PC-3 (cell line): ENCODE measurements at regions not wholly inside any gene's neighbourhood (a gene's known extent, or its start where the extent isn't known, plus 50 kb on each side); places are given as distances from the start of the nearest gene placed in this dataset.

Source experiments
- ATAC-seq: fragments of 200-7000 bp; cut with Tn5 transposase; 2 replicates; pipeline ENCODE4 v1.9.1; 2020; ENCODE audit warnings: mild to moderate bottlenecking, moderate library complexity
- BruUV-seq: library from RNA; stranded (reverse); fragments of 400-500 nt; replicated peaks from 2 replicates; lab custom pipeline; 2021; lab: Mats Ljungman, UMichigan
- CTCF ChIA-PET: fragments of 300-600 bp; sonication (Branson Sonifier 250); formaldehyde crosslinking; loops from one replicate; lab custom pipeline; 2022; ENCODE audit warnings: antibody characterized with exemption; lab: Charles Lee
- POLR2A ChIA-PET: fragments of 300-600 bp; sonication (Branson Sonifier 250); formaldehyde crosslinking; loops from one replicate; lab custom pipeline; 2022; ENCODE audit warnings: antibody characterized with exemption; ENCODE audit not compliant: unreplicated experiment; lab: Charles Lee
- DNase-seq: peaks from one replicate; pipeline ENCODE4 v3.0.0-alpha.2; 2015
- H2AFZ ChIP-seq: fragments of 300-600 bp; sonication (generic); 2 replicates; pipeline ENCODE4 v1.6.0; 2016; ENCODE audit warnings: antibody characterized with exemption, low read length
- H3F3A ChIP-seq: fragments of 300-600 bp; sonication (generic); one replicate; pipeline ENCODE4 v1.6.0; 2017; ENCODE audit warnings: antibody characterized with exemption, low read length, control low read depth, mild to moderate bottlenecking; ENCODE audit not compliant: unreplicated experiment
- H3K27ac ChIP-seq: fragments of 300-600 bp; sonication (generic); 2 replicates; pipeline ENCODE4 v1.5.1; 2016; ENCODE audit warnings: mild to moderate bottlenecking, low read length
- H3K27me3 ChIP-seq: fragments of 300-600 bp; sonication (generic); 2 replicates; pipeline ENCODE4 v1.6.1; 2016; ENCODE audit warnings: low read length, mixed read lengths
- H3K36me3 ChIP-seq: fragments of 300-600 bp; sonication (generic); 2 replicates; pipeline ENCODE4 v1.6.1; 2016; ENCODE audit warnings: low read depth, mixed run types, low read length, mixed read lengths
- H3K4me1 ChIP-seq: fragments of 300-600 bp; sonication (generic); 2 replicates; pipeline ENCODE4 v1.5.1; 2016; ENCODE audit warnings: low read length; ENCODE audit not compliant: insufficient read depth
- H3K4me2 ChIP-seq: fragments of 300-600 bp; sonication (generic); 2 replicates; pipeline ENCODE4 v1.6.0; 2016; ENCODE audit warnings: low read length
- H3K4me3 ChIP-seq: fragments of 300-600 bp; sonication (generic); 2 replicates; pipeline ENCODE4 v1.5.1; 2016; ENCODE audit warnings: mild to moderate bottlenecking, low read length, mixed read lengths
- H3K79me2 ChIP-seq: fragments of 300-600 bp; sonication (generic); 2 replicates; pipeline ENCODE4 v1.6.1; 2017; ENCODE audit warnings: low read length, mixed read lengths
- H3K9ac ChIP-seq: fragments of 300-600 bp; sonication (generic); 2 replicates; pipeline ENCODE4 v1.6.0; 2016; ENCODE audit warnings: mild to moderate bottlenecking, low read length
- H3K9me2 ChIP-seq: fragments of 300-600 bp; sonication (generic); replicated peaks from 2 replicates; pipeline ENCODE4 v1.6.1; 2016; ENCODE audit warnings: mixed run types, low read length, mixed read lengths
- H3K9me3 ChIP-seq: fragments of 300-600 bp; sonication (generic); 2 replicates; pipeline ENCODE4 v1.6.1; 2016; ENCODE audit warnings: low read length, mixed read lengths
- H4K20me1 ChIP-seq: fragments of 300-600 bp; sonication (generic); 2 replicates; pipeline ENCODE4 v1.6.1; 2016; ENCODE audit warnings: low read length, mixed read lengths
- CTCF ChIP-seq: fragments of 300-600 bp; sonication (generic); conservative IDR thresholded peaks from 2 replicates; pipeline ENCODE4 v1.5.1; 2017; ENCODE audit warnings: antibody characterized with exemption, low read depth, mild to moderate bottlenecking, low read length
- EZH2 ChIP-seq: fragments of 300-600 bp; sonication (generic); IDR thresholded peaks from one replicate; pipeline ENCODE4 v1.6.1; 2017; ENCODE audit warnings: antibody characterized with exemption, mild to moderate bottlenecking, low read length; ENCODE audit not compliant: unreplicated experiment
- EZH2phosphoT487 ChIP-seq: fragments of 300-600 bp; sonication (generic); IDR thresholded peaks from 2 replicates; pipeline ENCODE4 v1.6.1; 2018; ENCODE audit warnings: mild to moderate bottlenecking, antibody characterized with exemption, low read length, borderline replicate concordance
- intact Hi-C: fragments of 100-400 bp; cut with micrococcal nuclease; formaldehyde crosslinking; loops from 2 replicates; pipeline ENCODE4 v1.9.0; 2023

DNA sequence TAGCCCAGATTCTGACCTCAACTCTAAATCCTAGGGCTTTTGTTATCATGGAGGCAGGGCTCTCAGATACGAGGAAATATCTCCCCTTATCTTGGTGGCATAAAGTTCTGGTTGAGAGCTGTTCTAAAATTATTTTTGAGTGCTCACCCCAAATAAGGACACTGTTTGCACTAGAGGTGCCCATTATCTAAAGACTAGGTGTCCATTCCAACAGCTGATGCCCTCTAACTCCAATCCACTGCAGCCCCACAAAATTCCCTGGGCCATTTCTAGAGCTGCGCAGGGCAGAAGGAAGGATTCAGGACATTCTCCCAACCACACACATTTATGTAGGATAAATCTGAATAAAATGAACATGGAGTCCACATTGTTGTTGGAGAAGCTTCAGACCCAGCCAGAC is 301.9 kb downstream of the FGFR2 start:
- DNase-seq: no peak
- ATAC-seq: no peak
- Histone ChIP-seq H3K27ac (no peak overlapping the region), H3K4me1 (no peaks in the 10 kb centered on the region), H3K79me2 (no peaks in the 10 kb centered on the region), H3K27me3 (peaks cover 24% of the 10 kb centered on the region), H3K4me3 (no peak overlapping the region), H3K36me3 (no peaks in the 10 kb centered on the region), H3K9ac (no peak overlapping the region), H2AFZ (no peak overlapping the region), H4K20me1 (no peaks in the 10 kb centered on the region), H3K9me3 (no peaks in the 10 kb centered on the region), H3K9me2 (no peaks in the 10 kb centered on the region), H3K4me2 (no peak overlapping the region), H3F3A (no peaks in the 10 kb centered on the region)
- BruUV-seq: no TSS peak
- ChIA-PET CTCF (no interaction called here), POLR2A (no interaction called here)
- intact Hi-C loops: no loop called here
- TF ChIP-seq EZH2phosphoT487 (no peak), EZH2 (no peak), CTCF (no peak)

DNA sequence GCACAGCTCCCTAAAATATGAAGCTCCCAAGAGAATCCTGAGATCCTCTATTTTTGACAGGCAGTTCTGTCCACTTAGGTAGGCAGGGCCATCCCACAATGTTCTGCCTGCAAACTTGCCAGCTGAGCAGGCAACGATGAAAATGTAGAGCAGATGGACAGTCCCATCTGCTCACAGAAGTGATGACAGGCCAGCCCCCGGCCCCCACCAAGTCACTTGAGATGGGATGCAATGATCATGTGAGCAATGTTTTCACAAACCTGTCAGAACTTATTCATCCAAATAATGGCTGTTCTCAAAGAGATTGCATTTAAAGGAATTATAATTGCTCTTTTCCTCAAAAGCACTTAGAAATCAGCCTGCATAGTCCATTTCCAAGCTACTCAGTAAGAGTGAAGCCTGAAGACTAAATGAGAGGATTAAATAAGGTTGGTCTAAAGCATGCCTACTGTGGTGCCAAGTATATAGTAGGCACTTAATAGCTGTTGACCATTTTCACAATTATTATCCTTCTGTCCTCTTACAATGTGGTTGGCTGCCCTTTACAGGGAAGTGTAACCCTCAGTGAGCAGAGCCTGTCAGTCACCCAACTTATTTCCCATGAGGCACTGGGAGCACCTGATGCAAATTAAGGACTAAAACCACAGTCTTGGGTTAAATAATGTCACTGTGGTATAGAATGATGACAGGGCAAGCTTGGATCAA is 301.2 kb downstream of the FGFR2 start:
- DNase-seq (no peak), ATAC-seq (no peak)
- Histone ChIP-seq H3K4me3 (no peak overlapping the region), H2AFZ (no peak overlapping the region), H3K4me2 (no peak overlapping the region), H3K9ac (no peak overlapping the region), H4K20me1 (no peaks in the 10 kb centered on the region), H3K9me2 (no peaks in the 10 kb centered on the region), H3K27ac (no peak overlapping the region), H3K79me2 (no peaks in the 10 kb centered on the region), H3K27me3 (peaks cover 18% of the 10 kb centered on the region), H3F3A (no peaks in the 10 kb centered on the region), H3K36me3 (no peaks in the 10 kb centered on the region), H3K9me3 (no peaks in the 10 kb centered on the region), H3K4me1 (no peaks in the 10 kb centered on the region)
- TF ChIP-seq CTCF: no peak
- TF ChIP-seq EZH2phosphoT487: no peak
- TF ChIP-seq EZH2: no peak
- intact Hi-C loops: no loop called here
- ChIA-PET POLR2A (no interaction called here), CTCF (no interaction called here)
- no TSS peak for BruUV-seq

DNA sequence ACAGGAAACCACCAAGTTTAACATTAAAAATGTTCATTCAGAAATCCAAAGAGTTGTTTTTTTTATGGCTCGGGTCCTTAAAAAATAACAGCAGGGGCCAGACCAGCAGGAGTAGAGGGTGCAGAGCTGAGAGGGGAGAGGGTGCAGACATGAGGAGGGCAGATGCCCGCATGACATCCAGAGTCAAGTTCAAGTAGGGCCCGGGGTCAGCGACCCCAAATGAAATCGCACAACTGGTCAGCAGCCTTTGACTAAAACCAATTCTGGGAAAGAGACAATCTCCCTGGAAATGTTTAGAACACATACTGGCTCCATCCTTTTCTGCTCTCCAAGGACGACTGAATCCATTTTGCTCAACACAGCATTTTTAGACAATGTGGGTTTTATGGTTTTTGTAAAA is 297.5 kb downstream of the FGFR2 start:
- no peaks in the 10 kb centered on the region for H3F3A ChIP-seq
- no peak overlapping the region for H3K27ac ChIP-seq
- ChIA-PET CTCF (no interaction called here), POLR2A (no interaction called here)
- H4K20me1 ChIP-seq: no peaks in the 10 kb centered on the region
- no peaks in the 10 kb centered on the region for H3K4me1 ChIP-seq
- H3K9me2 ChIP-seq: no peaks in the 10 kb centered on the region
- ATAC-seq (no peak), DNase-seq (no peak)
- H2AFZ ChIP-seq: no peak overlapping the region
- no TSS peak for BruUV-seq
- H3K9me3 ChIP-seq: no peaks in the 10 kb centered on the region
- intact Hi-C loops: no loop called here
- no peak overlapping the region for H3K4me3 ChIP-seq
- H3K4me2 ChIP-seq: no peak overlapping the region
- peaks cover 26% of the 10 kb centered on the region for H3K27me3 ChIP-seq
- H3K36me3 ChIP-seq: no peaks in the 10 kb centered on the region
- TF ChIP-seq EZH2phosphoT487: no peak
- no peak for TF ChIP-seq CTCF
- TF ChIP-seq EZH2: no peak
- H3K79me2 ChIP-seq: no peaks in the 10 kb centered on the region
- no peak overlapping the region for H3K9ac ChIP-seq
